ENCODE measurements at regions not wholly inside any gene's neighbourhood (a gene's known extent, or its start where the extent isn't known, plus 50 kb on each side); places are given as distances from the start of the nearest gene placed in this dataset.

DNA sequence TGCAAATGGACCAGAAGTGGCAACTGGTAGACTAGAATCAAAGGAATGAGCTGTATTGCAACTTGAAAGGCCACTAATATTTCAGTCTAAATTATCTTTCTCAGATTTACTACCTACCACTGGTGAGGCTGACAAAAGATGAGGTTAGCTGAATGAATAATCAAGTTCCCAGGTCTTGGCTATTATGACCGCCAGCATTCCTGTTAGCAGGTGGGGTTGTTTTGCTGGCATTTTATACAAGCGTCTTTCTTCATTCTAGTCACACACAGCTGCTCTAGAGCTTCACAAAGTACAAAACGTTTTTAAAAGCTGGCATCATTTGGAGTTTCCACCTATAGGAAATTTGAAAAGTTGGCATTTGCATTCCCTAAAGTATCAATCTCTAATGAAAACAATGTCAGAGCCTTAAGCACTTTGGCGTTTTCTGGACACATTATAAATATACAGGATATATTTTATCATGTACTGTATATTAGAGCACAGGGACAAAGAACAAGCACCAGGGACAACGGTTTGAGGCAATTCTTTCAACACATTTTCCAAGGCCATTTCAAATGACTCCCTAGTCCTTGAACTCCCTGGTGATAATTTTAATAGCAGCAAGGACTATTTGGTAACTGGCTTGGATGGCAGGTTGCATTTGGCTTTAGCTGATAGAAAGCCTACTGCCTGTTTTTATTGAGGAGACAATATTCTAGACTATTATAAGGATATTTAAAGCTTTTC, 410.2 kb upstream of the CHST9 start:
- ATAC-seq (ENCODE audit: insufficient number of reproducible peaks, low FRiP score, low read depth) (no peak), DNase-seq (ENCODE audit: low spot score) (no peak)
- TF ChIP-seq, protein P1, sequence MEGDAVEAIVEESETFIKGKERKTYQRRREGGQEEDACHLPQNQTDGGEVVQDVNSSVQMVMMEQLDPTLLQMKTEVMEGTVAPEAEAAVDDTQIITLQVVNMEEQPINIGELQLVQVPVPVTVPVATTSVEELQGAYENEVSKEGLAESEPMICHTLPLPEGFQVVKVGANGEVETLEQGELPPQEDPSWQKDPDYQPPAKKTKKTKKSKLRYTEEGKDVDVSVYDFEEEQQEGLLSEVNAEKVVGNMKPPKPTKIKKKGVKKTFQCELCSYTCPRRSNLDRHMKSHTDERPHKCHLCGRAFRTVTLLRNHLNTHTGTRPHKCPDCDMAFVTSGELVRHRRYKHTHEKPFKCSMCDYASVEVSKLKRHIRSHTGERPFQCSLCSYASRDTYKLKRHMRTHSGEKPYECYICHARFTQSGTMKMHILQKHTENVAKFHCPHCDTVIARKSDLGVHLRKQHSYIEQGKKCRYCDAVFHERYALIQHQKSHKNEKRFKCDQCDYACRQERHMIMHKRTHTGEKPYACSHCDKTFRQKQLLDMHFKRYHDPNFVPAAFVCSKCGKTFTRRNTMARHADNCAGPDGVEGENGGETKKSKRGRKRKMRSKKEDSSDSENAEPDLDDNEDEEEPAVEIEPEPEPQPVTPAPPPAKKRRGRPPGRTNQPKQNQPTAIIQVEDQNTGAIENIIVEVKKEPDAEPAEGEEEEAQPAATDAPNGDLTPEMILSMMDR (IDR thresholded peaks at IDR 0.05): no peak
- Histone ChIP-seq H3K4me3 (no peak overlapping the region), H3K36me3 (no peaks in the 10 kb centered on the region), H3K4me1 (ENCODE audit: control insufficient read depth in 1 of 2, low read depth in 2 of 2) (no peaks in the 10 kb centered on the region), H3K9me3 (no peaks in the 10 kb centered on the region), H3K27ac (no peak overlapping the region), H3K27me3 (replicated peaks; ENCODE audit: insufficient read depth) (no peaks in the 10 kb centered on the region)

DNA sequence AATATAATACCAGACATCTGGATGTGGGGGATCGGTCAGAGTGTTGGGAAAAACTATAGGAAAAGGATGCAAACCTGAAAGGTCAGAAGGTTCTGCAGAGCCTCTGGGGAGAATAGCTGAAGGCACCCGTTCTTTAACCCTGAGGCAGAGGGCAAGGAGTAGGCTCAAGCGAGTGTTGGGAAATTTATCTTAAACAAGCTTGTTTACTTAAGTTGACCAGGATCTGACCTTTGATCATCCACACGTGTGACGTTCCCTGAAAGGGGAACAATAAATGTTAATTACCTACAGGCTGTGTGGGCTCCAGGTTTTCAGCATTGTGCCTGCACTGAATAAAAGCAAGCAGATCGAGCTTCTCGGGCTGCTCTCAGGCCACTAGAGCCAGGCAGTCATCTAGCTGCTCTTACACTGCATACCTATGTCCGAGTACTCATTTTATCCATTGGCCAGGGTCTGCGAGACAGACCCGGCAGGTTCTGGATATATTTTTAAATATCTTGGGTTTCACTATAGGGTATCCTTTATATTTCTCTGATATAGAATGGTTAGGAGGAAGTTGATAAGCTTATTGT, 400.6 kb upstream of the CHST9 start:
- H3K27ac ChIP-seq: no peak overlapping the region
- no peak overlapping the region for H3K4me3 ChIP-seq
- TF ChIP-seq, protein P1 (IDR thresholded peaks at IDR 0.05): no peak
- ATAC-seq (ENCODE audit: insufficient number of reproducible peaks, low FRiP score, low read depth) (no peak), DNase-seq (ENCODE audit: low spot score) (no peak)
- H3K9me3 ChIP-seq: peaks cover 6% of the 10 kb centered on the region
- no peaks in the 10 kb centered on the region for H3K27me3 ChIP-seq (replicated peaks; ENCODE audit: insufficient read depth)
- no peaks in the 10 kb centered on the region for H3K36me3 ChIP-seq
- no peaks in the 10 kb centered on the region for H3K4me1 ChIP-seq (ENCODE audit: control insufficient read depth in 1 of 2, low read depth in 2 of 2)

DNA sequence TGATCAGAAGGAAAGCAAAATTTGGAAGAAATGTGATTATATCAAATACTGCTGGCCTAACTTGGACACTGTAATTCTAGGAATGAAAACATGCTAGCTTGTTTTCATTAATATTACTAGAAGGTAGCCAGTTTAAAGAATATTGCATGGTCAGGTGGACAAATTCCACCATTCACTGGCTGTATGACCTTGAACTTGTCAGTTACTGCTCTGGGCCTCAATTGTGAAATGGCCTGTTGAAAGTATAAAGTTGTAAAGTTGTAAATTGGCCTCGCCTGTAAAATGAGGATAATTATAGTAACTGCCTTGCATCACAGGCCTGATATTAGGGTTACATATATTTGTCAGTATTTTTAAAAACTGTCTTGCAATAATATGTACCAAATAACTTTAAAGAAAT, 398.4 kb upstream of the CHST9 start:
- Histone ChIP-seq H3K4me1 (ENCODE audit: control insufficient read depth in 1 of 2, low read depth in 2 of 2) (no peaks in the 10 kb centered on the region), H3K27me3 (replicated peaks; ENCODE audit: insufficient read depth) (no peaks in the 10 kb centered on the region), H3K36me3 (no peaks in the 10 kb centered on the region), H3K9me3 (peaks cover 6% of the 10 kb centered on the region), H3K4me3 (no peak overlapping the region), H3K27ac (no peak overlapping the region)
- TF ChIP-seq, protein P1 (IDR thresholded peaks at IDR 0.05): no peak
- no peak for DNase-seq (ENCODE audit: low spot score)
- ATAC-seq (ENCODE audit: insufficient number of reproducible peaks, low FRiP score, low read depth): no peak

DNA sequence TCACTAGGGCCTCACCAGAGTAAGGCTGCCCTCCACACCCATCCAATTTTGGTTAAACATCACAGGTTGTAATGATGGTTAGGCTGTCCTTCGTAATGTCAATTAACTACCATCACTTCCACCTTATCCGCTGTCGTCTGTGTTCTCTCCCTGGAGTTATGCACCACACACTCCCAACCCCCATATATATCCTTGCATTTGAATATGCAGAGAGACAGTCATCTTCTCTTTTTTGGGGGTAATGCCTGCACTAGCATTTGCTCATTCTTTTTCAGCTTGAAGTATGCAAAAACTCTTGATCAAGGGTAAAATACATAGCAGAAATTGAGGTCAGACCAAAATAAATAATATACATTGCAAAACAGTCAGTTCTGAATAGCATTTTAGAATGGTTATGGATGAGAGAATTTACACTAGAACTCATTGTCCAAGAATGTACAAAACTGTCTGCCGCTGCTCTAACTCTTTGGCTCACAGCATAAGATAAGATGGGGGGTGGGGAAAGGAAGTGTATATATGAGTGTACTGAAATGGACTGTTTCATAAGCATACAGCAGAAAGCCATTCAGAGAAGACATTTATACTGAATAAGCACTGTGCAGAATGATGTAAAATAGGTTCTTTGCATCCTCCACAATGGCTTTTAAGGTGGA, 397.8 kb upstream of the CHST9 start:
- TF ChIP-seq, protein P1 (IDR thresholded peaks at IDR 0.05): no peak
- Histone ChIP-seq H3K4me3 (no peak overlapping the region), H3K36me3 (no peaks in the 10 kb centered on the region), H3K27me3 (replicated peaks; ENCODE audit: insufficient read depth) (no peaks in the 10 kb centered on the region), H3K9me3 (peaks cover 6% of the 10 kb centered on the region), H3K27ac (no peak overlapping the region), H3K4me1 (ENCODE audit: control insufficient read depth in 1 of 2, low read depth in 2 of 2) (no peaks in the 10 kb centered on the region)
- no peak for ATAC-seq (ENCODE audit: insufficient number of reproducible peaks, low FRiP score, low read depth)
- DNase-seq (ENCODE audit: low spot score): no peak

DNA sequence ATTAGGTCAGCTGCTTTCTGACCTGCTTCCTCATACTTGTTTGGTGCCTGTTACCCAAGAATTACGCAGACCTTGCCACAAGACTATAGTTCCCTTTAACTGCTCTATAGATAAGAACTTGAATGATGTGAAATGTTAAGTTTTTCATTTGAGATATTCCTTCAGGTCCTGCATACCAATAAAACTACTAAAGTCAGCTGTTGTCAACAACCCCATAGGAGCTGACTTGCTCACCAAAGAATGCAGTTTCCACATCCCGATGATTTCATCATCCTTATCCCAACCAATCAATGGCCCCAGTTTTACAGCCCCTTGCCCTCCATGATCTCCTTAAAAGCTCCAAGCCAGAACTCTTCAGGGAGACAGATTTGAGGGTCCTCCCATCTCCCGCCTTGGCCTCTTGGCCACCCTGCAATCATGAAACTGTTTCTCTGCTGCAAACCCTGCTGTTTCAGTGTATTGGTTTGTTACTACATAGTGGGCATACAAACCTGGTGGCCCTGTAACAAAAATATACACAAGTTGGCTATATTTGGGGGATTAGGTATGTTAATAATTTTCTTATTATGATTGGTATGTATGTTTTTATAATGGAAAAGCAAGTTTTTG, 396.3 kb upstream of the CHST9 start:
- Histone ChIP-seq H3K27ac (no peak overlapping the region), H3K36me3 (no peaks in the 10 kb centered on the region), H3K9me3 (peaks cover 6% of the 10 kb centered on the region), H3K4me1 (ENCODE audit: control insufficient read depth in 1 of 2, low read depth in 2 of 2) (no peaks in the 10 kb centered on the region), H3K4me3 (no peak overlapping the region), H3K27me3 (replicated peaks; ENCODE audit: insufficient read depth) (no peaks in the 10 kb centered on the region)
- TF ChIP-seq, protein P1 (IDR thresholded peaks at IDR 0.05): no peak
- DNase-seq (ENCODE audit: low spot score): no peak
- ATAC-seq (ENCODE audit: insufficient number of reproducible peaks, low FRiP score, low read depth): no peak
